Hepatocyte (in vitro differentiated cells): ENCODE measurements at regions not wholly inside any gene's neighbourhood (a gene's known extent, or its start where the extent isn't known, plus 50 kb on each side); places are given as distances from the start of the nearest gene placed in this dataset.

ENCODE experiments used
- EZH2 ChIP-seq: fragments of 200-600 bp; sonication (generic); IDR thresholded peaks from 2 replicates; pipeline ENCODE4 v1.6.1; 2016; ENCODE audit warnings: antibody characterized with exemption, mild to moderate bottlenecking, borderline replicate concordance
- EZH2phosphoT487 ChIP-seq: fragments of 200-600 bp; sonication (generic); IDR thresholded peaks from one replicate; pipeline ENCODE4 v1.6.1; 2018; ENCODE audit warnings: antibody characterized with exemption, mild to moderate bottlenecking, low read depth, moderate library complexity; ENCODE audit not compliant: unreplicated experiment, severe bottlenecking
- TF ChIP-seq, protein P1 (sequence below): fragments of 200-600 bp; sonication (generic); IDR thresholded peaks from 2 replicates; pipeline ENCODE4 v1.5.1; 2016; ENCODE audit warnings: antibody characterized with exemption, mild to moderate bottlenecking; ENCODE audit not compliant: poor library complexity

DNA sequence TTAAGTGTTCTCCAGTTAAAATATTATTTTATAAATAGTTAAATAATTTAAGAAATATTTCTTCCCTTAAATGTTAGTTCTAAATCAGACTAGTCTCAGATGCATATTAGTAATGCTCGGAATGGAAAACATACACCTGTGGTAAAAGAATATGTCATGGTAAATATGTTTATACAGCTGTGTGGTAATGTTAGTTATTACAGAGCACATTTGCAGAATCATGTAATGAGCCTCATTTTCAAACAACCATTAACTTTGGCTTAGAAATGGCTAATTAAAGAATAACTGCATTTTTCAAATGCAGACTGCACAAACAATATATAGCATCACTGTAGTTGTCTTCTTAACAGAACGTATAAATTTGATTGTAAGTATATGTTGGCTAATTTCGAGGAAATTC is 90.3 kb downstream of the DISP1 start:
- TF ChIP-seq, protein P1, sequence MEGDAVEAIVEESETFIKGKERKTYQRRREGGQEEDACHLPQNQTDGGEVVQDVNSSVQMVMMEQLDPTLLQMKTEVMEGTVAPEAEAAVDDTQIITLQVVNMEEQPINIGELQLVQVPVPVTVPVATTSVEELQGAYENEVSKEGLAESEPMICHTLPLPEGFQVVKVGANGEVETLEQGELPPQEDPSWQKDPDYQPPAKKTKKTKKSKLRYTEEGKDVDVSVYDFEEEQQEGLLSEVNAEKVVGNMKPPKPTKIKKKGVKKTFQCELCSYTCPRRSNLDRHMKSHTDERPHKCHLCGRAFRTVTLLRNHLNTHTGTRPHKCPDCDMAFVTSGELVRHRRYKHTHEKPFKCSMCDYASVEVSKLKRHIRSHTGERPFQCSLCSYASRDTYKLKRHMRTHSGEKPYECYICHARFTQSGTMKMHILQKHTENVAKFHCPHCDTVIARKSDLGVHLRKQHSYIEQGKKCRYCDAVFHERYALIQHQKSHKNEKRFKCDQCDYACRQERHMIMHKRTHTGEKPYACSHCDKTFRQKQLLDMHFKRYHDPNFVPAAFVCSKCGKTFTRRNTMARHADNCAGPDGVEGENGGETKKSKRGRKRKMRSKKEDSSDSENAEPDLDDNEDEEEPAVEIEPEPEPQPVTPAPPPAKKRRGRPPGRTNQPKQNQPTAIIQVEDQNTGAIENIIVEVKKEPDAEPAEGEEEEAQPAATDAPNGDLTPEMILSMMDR, result no peak
- no peak for TF ChIP-seq EZH2
- no peak for TF ChIP-seq EZH2phosphoT487
